ENCODE measurements at regions not wholly inside any gene's neighbourhood (a gene's known extent, or its start where the extent isn't known, plus 50 kb on each side); places are given as distances from the start of the nearest gene placed in this dataset.

DNA sequence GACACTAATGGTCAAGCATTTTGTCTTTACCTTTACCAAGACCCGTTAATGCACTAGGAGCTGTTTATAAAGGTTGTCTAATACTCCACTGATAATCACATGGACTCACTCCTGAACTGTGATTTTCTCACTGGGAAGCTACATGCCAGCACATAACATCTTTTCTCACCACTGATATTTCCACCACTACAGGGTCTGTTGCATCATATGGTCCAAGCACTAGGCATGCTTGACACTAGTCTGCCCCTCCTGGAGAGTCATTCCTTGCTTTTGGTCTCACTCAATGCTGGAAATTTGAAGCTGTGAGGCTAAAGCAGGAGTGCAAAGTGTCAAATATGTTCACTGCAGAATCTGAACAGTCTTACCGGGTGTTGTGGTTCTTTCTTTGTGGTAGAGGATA, 1576.8 kb downstream of the CDH8 start:
- no peak for TF ChIP-seq RAD21 (IDR thresholded peaks at IDR 0.05; ENCODE audit: low read depth)
- TF ChIP-seq NFIC (IDR thresholded peaks at IDR 0.05) = no peak
- no peak for TF ChIP-seq YY1 (IDR thresholded peaks at IDR 0.05; ENCODE audit: low read depth)
- TF ChIP-seq TCF12 (IDR thresholded peaks at IDR 0.05; ENCODE audit: low read depth) = no peak
- no peak for TF ChIP-seq EP300 (IDR thresholded peaks at IDR 0.05; ENCODE audit: borderline replicate concordance)
- TF ChIP-seq, protein P1, sequence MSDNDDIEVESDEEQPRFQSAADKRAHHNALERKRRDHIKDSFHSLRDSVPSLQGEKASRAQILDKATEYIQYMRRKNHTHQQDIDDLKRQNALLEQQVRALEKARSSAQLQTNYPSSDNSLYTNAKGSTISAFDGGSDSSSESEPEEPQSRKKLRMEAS (IDR thresholded peaks at IDR 0.05) = no peak
- TF ChIP-seq TAF1 (IDR thresholded peaks at IDR 0.05; ENCODE audit: low read depth) = no peak
- no peak for TF ChIP-seq TEAD4 (IDR thresholded peaks at IDR 0.05)
- no peak for TF ChIP-seq FOXM1 (IDR thresholded peaks at IDR 0.05; ENCODE audit: borderline replicate concordance, low read depth)
- TF ChIP-seq EGR1 (IDR thresholded peaks at IDR 0.05) = no peak
- TF ChIP-seq CREB1 (IDR thresholded peaks at IDR 0.05; ENCODE audit: low read depth) = no peak
- TF ChIP-seq ZBTB7A (IDR thresholded peaks at IDR 0.05; ENCODE audit: low read depth) = no peak
- TF ChIP-seq, protein P2, sequence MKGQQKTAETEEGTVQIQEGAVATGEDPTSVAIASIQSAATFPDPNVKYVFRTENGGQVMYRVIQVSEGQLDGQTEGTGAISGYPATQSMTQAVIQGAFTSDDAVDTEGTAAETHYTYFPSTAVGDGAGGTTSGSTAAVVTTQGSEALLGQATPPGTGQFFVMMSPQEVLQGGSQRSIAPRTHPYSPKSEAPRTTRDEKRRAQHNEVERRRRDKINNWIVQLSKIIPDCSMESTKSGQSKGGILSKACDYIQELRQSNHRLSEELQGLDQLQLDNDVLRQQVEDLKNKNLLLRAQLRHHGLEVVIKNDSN (IDR thresholded peaks at IDR 0.05) = no peak

DNA sequence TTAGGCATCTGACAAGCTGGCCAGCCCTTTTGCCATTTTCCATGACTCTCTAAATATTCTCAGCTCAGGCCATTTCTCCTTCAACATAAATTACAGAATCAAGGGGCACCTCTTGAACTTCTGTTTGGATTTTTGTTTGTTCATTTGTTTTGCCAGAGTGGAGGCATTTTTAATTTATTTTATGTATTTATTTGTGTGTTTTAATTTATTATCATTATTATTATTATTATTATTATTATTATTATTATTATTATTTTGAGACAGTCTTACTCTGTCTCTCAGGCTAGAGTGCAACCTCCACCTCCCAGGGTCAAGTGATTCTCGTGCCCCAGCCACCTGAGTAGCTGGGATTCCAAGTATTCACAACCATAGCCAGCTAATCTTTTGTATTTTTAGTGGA, 1578.0 kb downstream of the CDH8 start:
- TF ChIP-seq NFIC (IDR thresholded peaks at IDR 0.05) (no peak), CEBPB (IDR thresholded peaks at IDR 0.05) (no peak), EP300 (IDR thresholded peaks at IDR 0.05; ENCODE audit: borderline replicate concordance) (no peak), EGR1 (IDR thresholded peaks at IDR 0.05) (no peak), RAD21 (IDR thresholded peaks at IDR 0.05; ENCODE audit: low read depth) (no peak), TCF12 (IDR thresholded peaks at IDR 0.05; ENCODE audit: low read depth) (no peak), TAF1 (IDR thresholded peaks at IDR 0.05; ENCODE audit: low read depth) (no peak), TEAD4 (IDR thresholded peaks at IDR 0.05) (no peak), YY1 (IDR thresholded peaks at IDR 0.05; ENCODE audit: low read depth) (no peak), CREB1 (IDR thresholded peaks at IDR 0.05; ENCODE audit: low read depth) (no peak), ZBTB7A (IDR thresholded peaks at IDR 0.05; ENCODE audit: low read depth) (no peak), FOXM1 (IDR thresholded peaks at IDR 0.05; ENCODE audit: borderline replicate concordance, low read depth) (no peak)
- TF ChIP-seq, protein P1 (IDR thresholded peaks at IDR 0.05) = no peak
- TF ChIP-seq, protein P2 (IDR thresholded peaks at IDR 0.05) = no peak
- TF ChIP-seq, protein P3, sequence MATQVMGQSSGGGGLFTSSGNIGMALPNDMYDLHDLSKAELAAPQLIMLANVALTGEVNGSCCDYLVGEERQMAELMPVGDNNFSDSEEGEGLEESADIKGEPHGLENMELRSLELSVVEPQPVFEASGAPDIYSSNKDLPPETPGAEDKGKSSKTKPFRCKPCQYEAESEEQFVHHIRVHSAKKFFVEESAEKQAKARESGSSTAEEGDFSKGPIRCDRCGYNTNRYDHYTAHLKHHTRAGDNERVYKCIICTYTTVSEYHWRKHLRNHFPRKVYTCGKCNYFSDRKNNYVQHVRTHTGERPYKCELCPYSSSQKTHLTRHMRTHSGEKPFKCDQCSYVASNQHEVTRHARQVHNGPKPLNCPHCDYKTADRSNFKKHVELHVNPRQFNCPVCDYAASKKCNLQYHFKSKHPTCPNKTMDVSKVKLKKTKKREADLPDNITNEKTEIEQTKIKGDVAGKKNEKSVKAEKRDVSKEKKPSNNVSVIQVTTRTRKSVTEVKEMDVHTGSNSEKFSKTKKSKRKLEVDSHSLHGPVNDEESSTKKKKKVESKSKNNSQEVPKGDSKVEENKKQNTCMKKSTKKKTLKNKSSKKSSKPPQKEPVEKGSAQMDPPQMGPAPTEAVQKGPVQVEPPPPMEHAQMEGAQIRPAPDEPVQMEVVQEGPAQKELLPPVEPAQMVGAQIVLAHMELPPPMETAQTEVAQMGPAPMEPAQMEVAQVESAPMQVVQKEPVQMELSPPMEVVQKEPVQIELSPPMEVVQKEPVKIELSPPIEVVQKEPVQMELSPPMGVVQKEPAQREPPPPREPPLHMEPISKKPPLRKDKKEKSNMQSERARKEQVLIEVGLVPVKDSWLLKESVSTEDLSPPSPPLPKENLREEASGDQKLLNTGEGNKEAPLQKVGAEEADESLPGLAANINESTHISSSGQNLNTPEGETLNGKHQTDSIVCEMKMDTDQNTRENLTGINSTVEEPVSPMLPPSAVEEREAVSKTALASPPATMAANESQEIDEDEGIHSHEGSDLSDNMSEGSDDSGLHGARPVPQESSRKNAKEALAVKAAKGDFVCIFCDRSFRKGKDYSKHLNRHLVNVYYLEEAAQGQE (IDR thresholded peaks at IDR 0.05; ENCODE audit: low read depth) = no peak

DNA sequence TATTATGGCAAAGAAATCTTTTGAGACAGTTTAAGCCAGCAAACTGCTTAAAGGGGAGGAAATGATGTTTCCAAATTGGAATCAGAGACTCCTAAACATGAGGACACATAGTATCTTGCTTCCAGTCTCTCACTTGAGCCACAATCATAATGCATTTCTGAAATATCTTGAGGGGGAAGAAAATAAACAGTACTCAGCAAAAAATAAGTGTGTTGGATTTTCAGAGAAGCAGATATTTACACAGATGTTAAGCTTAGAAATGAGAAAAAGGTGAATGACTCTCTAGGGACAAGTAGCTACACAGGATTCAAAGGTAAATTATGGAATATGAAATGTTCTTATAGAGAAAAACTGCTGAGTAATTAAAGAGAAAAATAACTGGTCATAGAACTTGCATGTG, 1583.6 kb downstream of the CDH8 start:
- TF ChIP-seq YY1 (IDR thresholded peaks at IDR 0.05; ENCODE audit: low read depth) (no peak), RAD21 (IDR thresholded peaks at IDR 0.05; ENCODE audit: low read depth) (no peak), ZBTB7A (IDR thresholded peaks at IDR 0.05; ENCODE audit: low read depth) (no peak), CREB1 (IDR thresholded peaks at IDR 0.05; ENCODE audit: low read depth) (no peak), EGR1 (IDR thresholded peaks at IDR 0.05) (no peak), CEBPB (IDR thresholded peaks at IDR 0.05) (no peak), NFIC (IDR thresholded peaks at IDR 0.05) (no peak), TEAD4 (IDR thresholded peaks at IDR 0.05) (no peak), TCF12 (IDR thresholded peaks at IDR 0.05; ENCODE audit: low read depth) (no peak), FOXM1 (IDR thresholded peaks at IDR 0.05; ENCODE audit: borderline replicate concordance, low read depth) (no peak)
- TF ChIP-seq, protein P1 (IDR thresholded peaks at IDR 0.05) = no peak

DNA sequence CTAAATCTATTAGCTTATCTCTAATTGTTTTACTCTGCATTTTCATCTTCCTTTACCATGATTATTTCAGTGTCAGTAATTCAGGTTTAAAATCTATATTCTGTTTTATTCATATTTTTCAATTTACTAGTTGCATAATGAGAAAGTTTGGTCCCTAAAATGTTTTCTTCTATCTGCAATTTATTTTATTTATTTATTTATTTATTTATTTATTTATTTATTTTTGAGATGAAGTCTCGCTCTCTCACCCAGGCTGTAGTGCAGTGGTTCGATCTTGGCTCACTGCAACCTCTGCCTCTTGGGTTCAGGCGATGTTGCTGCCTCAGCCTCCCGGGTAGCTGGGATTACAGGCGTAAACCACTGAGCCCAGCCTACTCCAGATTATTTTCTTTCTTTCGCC, 1597.3 kb downstream of the CDH8 start:
- TF ChIP-seq YY1 (IDR thresholded peaks at IDR 0.05; ENCODE audit: low read depth) = no peak
- no peak for TF ChIP-seq NFIC (IDR thresholded peaks at IDR 0.05)
- TF ChIP-seq, protein P1 (IDR thresholded peaks at IDR 0.05) = no peak
- TF ChIP-seq RAD21 (IDR thresholded peaks at IDR 0.05; ENCODE audit: low read depth) = no peak
- TF ChIP-seq, protein P3 (IDR thresholded peaks at IDR 0.05; ENCODE audit: low read depth) = no peak
- no peak for TF ChIP-seq FOXM1 (IDR thresholded peaks at IDR 0.05; ENCODE audit: borderline replicate concordance, low read depth)
- TF ChIP-seq, protein P2 (IDR thresholded peaks at IDR 0.05) = no peak
- no peak for TF ChIP-seq EGR1 (IDR thresholded peaks at IDR 0.05)
- TF ChIP-seq ZBTB7A (IDR thresholded peaks at IDR 0.05; ENCODE audit: low read depth) = no peak
- no peak for TF ChIP-seq CREB1 (IDR thresholded peaks at IDR 0.05; ENCODE audit: low read depth)
- TF ChIP-seq TAF1 (IDR thresholded peaks at IDR 0.05; ENCODE audit: low read depth) = no peak
- TF ChIP-seq TCF12 (IDR thresholded peaks at IDR 0.05; ENCODE audit: low read depth) = no peak
- no peak for TF ChIP-seq TEAD4 (IDR thresholded peaks at IDR 0.05)

DNA sequence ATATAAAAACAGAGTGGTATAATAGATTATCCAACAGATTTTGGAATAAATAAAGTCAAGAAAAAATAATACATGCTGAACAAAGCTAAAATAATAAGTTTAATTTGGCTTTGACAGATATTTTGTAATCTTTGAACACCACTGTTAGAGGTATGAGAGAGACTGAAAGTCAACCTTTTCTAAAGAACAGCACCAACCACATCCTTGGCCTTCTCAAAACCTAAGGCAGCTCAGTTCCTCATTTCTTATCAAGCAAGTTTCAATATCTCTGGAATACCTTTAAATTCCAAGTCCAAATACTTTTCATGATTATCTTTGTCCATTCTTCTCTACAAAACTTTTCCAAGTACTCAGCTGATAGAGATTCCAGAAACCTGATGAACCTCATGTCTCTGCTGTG, 1603.8 kb downstream of the CDH8 start:
- TF ChIP-seq CEBPB (IDR thresholded peaks at IDR 0.05) = no peak
- TF ChIP-seq TCF12 (IDR thresholded peaks at IDR 0.05; ENCODE audit: low read depth) = no peak
- no peak for TF ChIP-seq RAD21 (IDR thresholded peaks at IDR 0.05; ENCODE audit: low read depth)
- TF ChIP-seq NFIC (IDR thresholded peaks at IDR 0.05) = no peak
- no peak for TF ChIP-seq FOXM1 (IDR thresholded peaks at IDR 0.05; ENCODE audit: borderline replicate concordance, low read depth)
- TF ChIP-seq TAF1 (IDR thresholded peaks at IDR 0.05; ENCODE audit: low read depth) = no peak
- TF ChIP-seq TEAD4 (IDR thresholded peaks at IDR 0.05) = no peak
- TF ChIP-seq EGR1 (IDR thresholded peaks at IDR 0.05) = no peak
- TF ChIP-seq CREB1 (IDR thresholded peaks at IDR 0.05; ENCODE audit: low read depth) = no peak
- TF ChIP-seq EP300 (IDR thresholded peaks at IDR 0.05; ENCODE audit: borderline replicate concordance) = no peak
- TF ChIP-seq YY1 (IDR thresholded peaks at IDR 0.05; ENCODE audit: low read depth) = no peak
- TF ChIP-seq, protein P2 (IDR thresholded peaks at IDR 0.05) = no peak
- TF ChIP-seq, protein P1 (IDR thresholded peaks at IDR 0.05) = no peak
- TF ChIP-seq, protein P3 (IDR thresholded peaks at IDR 0.05; ENCODE audit: low read depth) = no peak
